ENCODE measurements at regions not wholly inside any gene's neighbourhood (a gene's known extent, or its start where the extent isn't known, plus 50 kb on each side); places are given as distances from the start of the nearest gene placed in this dataset.

DNA sequence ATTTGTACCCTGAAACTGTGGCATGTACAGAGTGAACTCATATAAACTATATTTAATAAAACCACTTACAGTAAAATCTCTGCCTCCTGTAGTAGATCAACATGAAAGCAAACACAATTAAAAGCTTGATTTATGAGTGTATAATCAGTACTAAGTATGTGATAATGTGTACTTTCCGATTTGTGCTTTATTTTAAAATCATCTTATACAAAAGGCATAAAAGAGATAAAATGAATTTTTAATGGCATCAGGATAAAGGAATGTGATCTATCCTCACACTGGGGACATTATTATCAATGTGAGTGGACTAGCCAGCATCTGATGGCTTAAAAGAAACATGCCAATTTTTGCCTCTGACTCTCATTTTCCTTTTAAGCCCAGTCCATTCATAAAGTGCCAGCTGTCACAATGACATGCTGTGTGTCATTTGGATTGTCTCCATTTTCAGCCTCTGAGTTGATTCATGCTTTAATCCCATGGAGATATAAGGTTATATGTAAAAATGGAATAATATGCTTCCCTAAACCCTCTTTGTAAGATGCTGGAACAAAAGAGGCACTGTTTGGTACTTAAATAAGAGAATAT lies 831.6 kb upstream of the EYS start:
- TF ChIP-seq, protein P1, sequence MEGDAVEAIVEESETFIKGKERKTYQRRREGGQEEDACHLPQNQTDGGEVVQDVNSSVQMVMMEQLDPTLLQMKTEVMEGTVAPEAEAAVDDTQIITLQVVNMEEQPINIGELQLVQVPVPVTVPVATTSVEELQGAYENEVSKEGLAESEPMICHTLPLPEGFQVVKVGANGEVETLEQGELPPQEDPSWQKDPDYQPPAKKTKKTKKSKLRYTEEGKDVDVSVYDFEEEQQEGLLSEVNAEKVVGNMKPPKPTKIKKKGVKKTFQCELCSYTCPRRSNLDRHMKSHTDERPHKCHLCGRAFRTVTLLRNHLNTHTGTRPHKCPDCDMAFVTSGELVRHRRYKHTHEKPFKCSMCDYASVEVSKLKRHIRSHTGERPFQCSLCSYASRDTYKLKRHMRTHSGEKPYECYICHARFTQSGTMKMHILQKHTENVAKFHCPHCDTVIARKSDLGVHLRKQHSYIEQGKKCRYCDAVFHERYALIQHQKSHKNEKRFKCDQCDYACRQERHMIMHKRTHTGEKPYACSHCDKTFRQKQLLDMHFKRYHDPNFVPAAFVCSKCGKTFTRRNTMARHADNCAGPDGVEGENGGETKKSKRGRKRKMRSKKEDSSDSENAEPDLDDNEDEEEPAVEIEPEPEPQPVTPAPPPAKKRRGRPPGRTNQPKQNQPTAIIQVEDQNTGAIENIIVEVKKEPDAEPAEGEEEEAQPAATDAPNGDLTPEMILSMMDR (IDR thresholded peaks at IDR 0.05; ENCODE audit: extremely low read depth, missing control alignments) = no peak
- DNase-seq (ENCODE audit: low spot score) = no peak

DNA sequence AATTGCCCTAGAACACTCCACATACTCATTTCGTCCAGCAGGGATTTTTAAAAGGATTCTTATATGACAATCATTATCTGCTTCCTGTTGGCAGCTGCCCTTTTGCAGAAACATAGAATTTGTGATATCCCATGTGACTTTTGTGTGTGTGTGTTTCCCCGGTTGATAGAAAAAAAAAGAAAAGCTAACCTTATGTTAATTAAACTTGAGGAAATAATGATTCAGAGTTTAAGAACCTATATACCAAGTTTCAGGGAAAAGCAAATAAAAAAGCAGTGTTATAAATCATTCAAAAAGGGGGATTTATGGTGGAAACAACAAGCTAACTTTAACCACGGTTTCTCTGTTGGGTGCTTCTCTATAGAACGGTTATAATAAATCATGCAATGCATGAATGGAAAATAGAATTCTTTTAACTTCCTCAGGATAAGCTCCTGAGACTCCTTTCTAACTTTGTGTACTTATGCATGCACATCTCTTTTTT lies 826.9 kb upstream of the EYS start:
- DNase-seq (ENCODE audit: low spot score) = no peak
- TF ChIP-seq, protein P1 (IDR thresholded peaks at IDR 0.05; ENCODE audit: extremely low read depth, missing control alignments) = no peak

DNA sequence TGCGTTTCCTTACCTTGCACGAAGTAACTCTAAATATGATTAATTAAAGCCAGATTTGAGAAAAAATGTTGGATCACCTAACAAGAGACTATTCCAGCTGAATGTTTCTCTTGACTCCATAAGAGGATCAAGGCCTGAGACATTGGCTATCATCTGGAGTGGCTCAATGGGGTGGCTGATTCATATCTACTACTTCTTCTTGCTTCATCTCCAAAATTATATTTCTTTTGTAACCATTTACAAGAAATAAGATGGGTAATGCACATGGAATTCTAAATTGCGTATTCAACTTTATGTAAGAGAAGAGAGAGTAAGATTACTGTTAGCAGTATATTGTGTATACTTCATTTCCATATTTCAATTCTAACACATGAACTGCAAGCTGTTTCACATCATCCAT lies 819.0 kb upstream of the EYS start:
- TF ChIP-seq, protein P1 (IDR thresholded peaks at IDR 0.05; ENCODE audit: extremely low read depth, missing control alignments) = no peak
- DNase-seq (ENCODE audit: low spot score) = no peak

DNA sequence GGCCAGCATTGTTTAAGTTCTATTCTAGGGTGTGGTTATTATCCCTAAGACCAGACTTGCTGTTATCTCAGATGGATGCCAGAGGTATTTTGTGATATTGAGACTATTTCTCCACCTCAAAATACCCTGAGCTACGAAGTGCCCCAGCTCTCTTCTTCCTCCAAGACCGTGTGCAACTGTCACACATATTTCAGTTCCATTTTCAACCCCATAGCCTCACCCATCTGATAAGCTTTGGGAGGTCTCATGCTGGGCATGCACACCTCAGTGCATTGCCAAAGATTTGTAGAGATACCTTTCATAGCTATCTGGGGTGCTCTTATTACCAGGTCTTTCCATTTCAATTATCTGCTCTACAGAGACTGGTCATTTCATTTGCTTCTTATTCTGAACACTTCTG lies 815.8 kb upstream of the EYS start:
- DNase-seq (ENCODE audit: low spot score) = no peak
- TF ChIP-seq, protein P1 (IDR thresholded peaks at IDR 0.05; ENCODE audit: extremely low read depth, missing control alignments) = no peak

DNA sequence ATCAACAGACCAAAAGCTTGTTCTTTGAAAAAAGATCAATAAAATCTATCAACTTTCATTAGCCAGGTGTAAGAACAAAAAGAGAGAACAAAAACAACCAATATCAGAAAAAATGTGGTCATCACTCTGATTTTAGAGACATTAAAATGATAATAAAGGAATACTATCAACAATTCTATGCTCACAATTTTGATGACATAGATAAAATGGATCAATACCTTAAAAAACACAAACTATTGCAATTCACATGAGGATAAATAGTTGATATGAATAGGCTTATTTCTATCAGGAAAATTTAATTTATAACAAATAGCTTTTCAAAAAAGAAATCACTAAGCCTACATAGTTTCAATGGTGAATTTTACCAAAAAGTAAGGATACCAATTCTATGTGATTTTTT lies 809.4 kb upstream of the EYS start:
- no peak for DNase-seq (ENCODE audit: low spot score)
- TF ChIP-seq, protein P1 (IDR thresholded peaks at IDR 0.05; ENCODE audit: extremely low read depth, missing control alignments) = no peak

DNA sequence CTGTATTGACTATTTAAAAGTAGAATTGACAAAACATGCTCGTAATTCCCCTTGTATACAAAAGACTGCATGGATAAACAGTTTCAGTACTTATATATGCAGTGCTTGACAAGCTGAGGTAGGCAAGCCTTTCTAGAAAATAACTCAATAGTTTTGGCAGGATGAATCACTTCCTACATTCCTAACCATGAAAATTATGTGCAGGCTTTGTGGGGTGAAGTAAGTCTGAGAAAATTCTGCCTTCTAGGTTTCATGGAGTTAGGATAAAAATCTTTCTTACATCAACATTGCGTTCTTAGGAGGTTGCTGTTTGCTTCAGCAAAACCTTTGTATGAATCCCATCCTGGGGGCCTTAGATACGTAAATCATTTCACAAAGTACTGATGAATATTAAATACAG lies 801.4 kb upstream of the EYS start:
- TF ChIP-seq, protein P1 (IDR thresholded peaks at IDR 0.05; ENCODE audit: extremely low read depth, missing control alignments) = no peak
- no peak for DNase-seq (ENCODE audit: low spot score)

DNA sequence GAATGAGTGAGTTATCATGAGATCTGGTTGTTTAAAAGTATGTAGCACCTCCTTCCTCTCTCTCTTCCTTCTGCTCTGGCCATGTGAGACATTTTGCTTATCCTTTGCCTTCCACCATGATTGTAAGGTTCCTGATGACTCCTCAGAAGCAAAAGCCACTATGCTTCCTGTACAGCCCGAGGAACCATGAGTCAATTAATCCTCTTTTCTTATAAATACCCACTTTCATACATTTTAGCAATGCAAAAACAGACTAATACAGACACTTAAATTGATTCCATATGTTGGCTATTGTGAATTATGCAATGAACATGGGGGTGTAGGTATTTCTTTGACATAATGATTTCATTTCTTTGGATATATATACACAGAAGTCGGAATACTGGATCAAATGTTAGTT lies 792.8 kb upstream of the EYS start:
- DNase-seq (ENCODE audit: low spot score) = no peak
- TF ChIP-seq, protein P1 (IDR thresholded peaks at IDR 0.05; ENCODE audit: extremely low read depth, missing control alignments) = no peak

Measured in GM20000 (cell line).